Activated naive CD4-positive, alpha-beta T cell treated with anti-CD3 and anti-CD28 coated beads, Interleukin-2, amount 10 ng/mL, durations not matched to agents 7 days and 5 days (primary cell): ENCODE measurements at regions not wholly inside any gene's neighbourhood (a gene's known extent, or its start where the extent isn't known, plus 50 kb on each side); places are given as distances from the start of the nearest gene placed in this dataset.
A peak's percentile ranks its signal among the peaks of the same experiment; 100 is the strongest.
"Not testable (repeated sequence)": the region's sequence is repeated elsewhere in the genome, so short reads cannot be mapped to it uniquely, and the experiment has no call there.

Experiments used
- CTCF ChIA-PET: fragments of 350-600 bp; sonication (Branson Sonifier 250); formaldehyde crosslinking; loops from one replicate; lab custom pipeline; 2021; ENCODE audit warnings: antibody characterized with exemption; lab: Charles Lee
- DNase-seq: peaks from one replicate; pipeline ENCODE4 v3.0.0-alpha.2; 2020
- H3K27ac Mint-ChIP-seq: one replicate; pipeline ENCODE4 v1.8.0; 2021; ENCODE audit warnings: mild to moderate bottlenecking, moderate library complexity, mixed read lengths
- H3K27me3 Mint-ChIP-seq: one replicate; pipeline ENCODE4 v1.8.0; 2021; ENCODE audit warnings: mild to moderate bottlenecking, mixed read lengths
- H3K36me3 Mint-ChIP-seq: one replicate; pipeline ENCODE4 v1.8.0; 2021; ENCODE audit warnings: mixed read lengths
- H3K4me1 Mint-ChIP-seq: one replicate; pipeline ENCODE4 v1.8.0; 2021; ENCODE audit warnings: mixed read lengths
- H3K4me3 Mint-ChIP-seq: one replicate; pipeline ENCODE4 v1.8.0; 2021; ENCODE audit warnings: mild to moderate bottlenecking, moderate library complexity, mixed read lengths
- H3K9me3 Mint-ChIP-seq: one replicate; pipeline ENCODE4 v1.8.0; 2021; ENCODE audit warnings: mixed read lengths

GRCh38 chr6:98384334-98384733 is 450.0 kb upstream of the POU3F2 start:
- no peak for DNase-seq
- peaks cover 2% of the 10 kb centered on the region for H3K9me3 Mint-ChIP-seq
- H3K27ac Mint-ChIP-seq: no peak overlapping the region
- no peaks in the 10 kb centered on the region for H3K27me3 Mint-ChIP-seq
- no peaks in the 10 kb centered on the region for H3K4me1 Mint-ChIP-seq
- no peak overlapping the region for H3K4me3 Mint-ChIP-seq
- H3K36me3 Mint-ChIP-seq: no peaks in the 10 kb centered on the region
- CTCF ChIA-PET: no interaction called here

GRCh38 chr6:98384801-98385200 is 449.6 kb upstream of the POU3F2 start:
- Mint-ChIP-seq H3K27me3 (no peaks in the 10 kb centered on the region), H3K27ac (no peak overlapping the region), H3K36me3 (no peaks in the 10 kb centered on the region), H3K4me1 (no peaks in the 10 kb centered on the region), H3K4me3 (no peak overlapping the region), H3K9me3 (peaks cover 2% of the 10 kb centered on the region)
- CTCF ChIA-PET: no interaction called here
- DNase-seq: no peak

GRCh38 chr6:98395610-98396166 is 438.7 kb upstream of the POU3F2 start:
- Mint-ChIP-seq H3K36me3 (no peaks in the 10 kb centered on the region), H3K27ac (no peak overlapping the region), H3K4me3 (no peak overlapping the region), H3K9me3 (no peaks in the 10 kb centered on the region), H3K27me3 (no peaks in the 10 kb centered on the region), H3K4me1 (no peaks in the 10 kb centered on the region)
- no peak for DNase-seq
- CTCF ChIA-PET: no interaction called here

GRCh38 chr6:98416027-98416426 is 418.3 kb upstream of the POU3F2 start:
- DNase-seq: no peak
- Mint-ChIP-seq H3K9me3 (peaks cover 7% of the 10 kb centered on the region), H3K4me1 (peaks cover 4% of the 10 kb centered on the region), H3K27me3 (no peaks in the 10 kb centered on the region), H3K36me3 (no peaks in the 10 kb centered on the region), H3K4me3 (no peak overlapping the region), H3K27ac (no peak overlapping the region)
- CTCF ChIA-PET: no interaction called here

GRCh38 chr6:98416497-98417158 is 417.7 kb upstream of the POU3F2 start:
- CTCF ChIA-PET, H3K27ac Mint-ChIP-seq: not testable (repeated sequence)

GRCh38 chr6:98433325-98434056 is 400.9 kb upstream of the POU3F2 start:
- H3K9me3 Mint-ChIP-seq: peaks cover 5% of the 10 kb centered on the region
- CTCF ChIA-PET: no interaction called here

More at GRCh38 chr6:98416497-98417158, 417.7 kb upstream of the POU3F2 start:
- H3K27me3 Mint-ChIP-seq, H3K4me3 Mint-ChIP-seq, H3K9me3 Mint-ChIP-seq, H3K36me3 Mint-ChIP-seq, H3K4me1 Mint-ChIP-seq: not testable (repeated sequence)
- DNase-seq: peak; percentile 38

GRCh38 chr6:98443633-98444032 is 390.7 kb upstream of the POU3F2 start:
- Mint-ChIP-seq H3K27ac (no peak overlapping the region), H3K4me1 (no peaks in the 10 kb centered on the region), H3K27me3 (no peaks in the 10 kb centered on the region), H3K36me3 (no peaks in the 10 kb centered on the region), H3K4me3 (no peak overlapping the region), H3K9me3 (peaks cover 2% of the 10 kb centered on the region)
- CTCF ChIA-PET: no interaction called here
- no peak for DNase-seq

More at GRCh38 chr6:98433325-98434056, 400.9 kb upstream of the POU3F2 start:
- DNase-seq: no peak
- Mint-ChIP-seq H3K36me3 (no peaks in the 10 kb centered on the region), H3K27ac (no peak overlapping the region), H3K4me3 (no peak overlapping the region), H3K4me1 (no peaks in the 10 kb centered on the region), H3K27me3 (no peaks in the 10 kb centered on the region)

- Mint-ChIP-seq H3K36me3 (no peaks in the 10 kb centered on the region), H3K4me3 (no peak overlapping the region), H3K9me3 (no peaks in the 10 kb centered on the region), H3K4me1 (no peaks in the 10 kb centered on the region), H3K27ac (no peak overlapping the region), H3K27me3 (no peaks in the 10 kb centered on the region)
- CTCF ChIA-PET: no interaction called here
- DNase-seq: no peak
These were observed 381.7 kb upstream of the POU3F2 start for GRCh38 chr6:98452685-98453084.

- Mint-ChIP-seq H3K4me1 (no peaks in the 10 kb centered on the region), H3K4me3 (no peak overlapping the region), H3K9me3 (no peaks in the 10 kb centered on the region), H3K27me3 (no peaks in the 10 kb centered on the region), H3K36me3 (no peaks in the 10 kb centered on the region), H3K27ac (no peak overlapping the region)
- CTCF ChIA-PET: no interaction called here
- DNase-seq: no peak
These were observed 379.5 kb upstream of the POU3F2 start for GRCh38 chr6:98454809-98455322.

GRCh38 chr6:98458708-98459107 is 375.7 kb upstream of the POU3F2 start:
- CTCF ChIA-PET: interaction anchor here (0.7 kb wide), 1 partner anchor 147 kb away, joined by 4 read pairs; no protein-coding TSS in a partner anchor
- no peaks in the 10 kb centered on the region for H3K27me3 Mint-ChIP-seq

GRCh38 chr6:98463038-98464000 is 371.1 kb upstream of the POU3F2 start:
- no peak for DNase-seq
- Mint-ChIP-seq H3K27me3 (no peaks in the 10 kb centered on the region), H3K9me3 (no peaks in the 10 kb centered on the region), H3K4me3 (no peak overlapping the region), H3K36me3 (no peaks in the 10 kb centered on the region), H3K27ac (no peak overlapping the region), H3K4me1 (no peaks in the 10 kb centered on the region)
- CTCF ChIA-PET: no interaction called here

More at GRCh38 chr6:98458708-98459107, 375.7 kb upstream of the POU3F2 start:
- no peaks in the 10 kb centered on the region for H3K36me3 Mint-ChIP-seq
- H3K9me3 Mint-ChIP-seq: no peaks in the 10 kb centered on the region
- H3K4me1 Mint-ChIP-seq: no peaks in the 10 kb centered on the region
- DNase-seq: no peak
- no peak overlapping the region for H3K27ac Mint-ChIP-seq
- no peak overlapping the region for H3K4me3 Mint-ChIP-seq

GRCh38 chr6:98467091-98467490 is 367.3 kb upstream of the POU3F2 start:
- no peaks in the 10 kb centered on the region for H3K27me3 Mint-ChIP-seq
- no peak for DNase-seq
- H3K27ac Mint-ChIP-seq: no peak overlapping the region
- peaks cover 1% of the 10 kb centered on the region for H3K9me3 Mint-ChIP-seq
- no peaks in the 10 kb centered on the region for H3K36me3 Mint-ChIP-seq
- CTCF ChIA-PET: no interaction called here
- no peak overlapping the region for H3K4me3 Mint-ChIP-seq
- no peaks in the 10 kb centered on the region for H3K4me1 Mint-ChIP-seq

- no peaks in the 10 kb centered on the region for H3K4me1 Mint-ChIP-seq
These were observed 366.5 kb upstream of the POU3F2 start for GRCh38 chr6:98467902-98468301.

GRCh38 chr6:98469141-98469540 is 365.2 kb upstream of the POU3F2 start:
- Mint-ChIP-seq H3K9me3 (peaks cover 1% of the 10 kb centered on the region), H3K36me3 (no peaks in the 10 kb centered on the region), H3K4me3 (no peak overlapping the region), H3K27ac (no peak overlapping the region), H3K27me3 (no peaks in the 10 kb centered on the region), H3K4me1 (no peaks in the 10 kb centered on the region)
- DNase-seq: no peak
- CTCF ChIA-PET: no interaction called here

More at GRCh38 chr6:98467902-98468301, 366.5 kb upstream of the POU3F2 start:
- CTCF ChIA-PET: no interaction called here
- Mint-ChIP-seq H3K36me3 (no peaks in the 10 kb centered on the region), H3K27ac (no peak overlapping the region), H3K9me3 (peaks cover 1% of the 10 kb centered on the region), H3K4me3 (no peak overlapping the region), H3K27me3 (no peaks in the 10 kb centered on the region)
- no peak for DNase-seq
